Karpas-422 (cell line): ENCODE measurements at regions not wholly inside any gene's neighbourhood (a gene's known extent, or its start where the extent isn't known, plus 50 kb on each side); places are given as distances from the start of the nearest gene placed in this dataset.
"Not testable (repeated sequence)": the region's sequence is repeated elsewhere in the genome, so short reads cannot be mapped to it uniquely, and the experiment has no call there.

Source experiments
- DNase-seq: peaks from one replicate; pipeline ENCODE4 v3.0.0-alpha.2; 2015
- H2AFZ ChIP-seq: fragments of 200-600 bp; sonication (generic); 2 replicates; pipeline ENCODE4 v1.6.1; 2014; ENCODE audit warnings: antibody characterized with exemption, low read length, mixed read lengths
- H3K27ac ChIP-seq: fragments of 200-600 bp; sonication (generic); 2 replicates; pipeline ENCODE4 v1.5.1; 2014; ENCODE audit warnings: mild to moderate bottlenecking, low read length, moderate library complexity
- H3K27me3 ChIP-seq: fragments of 200-600 bp; sonication (generic); 2 replicates; pipeline ENCODE4 v1.6.1; 2014; ENCODE audit warnings: low read length, mixed read lengths
- H3K36me3 ChIP-seq: fragments of 200-600 bp; sonication (generic); 2 replicates; pipeline ENCODE4 v1.6.1; 2014; ENCODE audit warnings: low read length, mixed read lengths; ENCODE audit not compliant: insufficient read depth
- H3K4me1 ChIP-seq: fragments of 200-600 bp; sonication (generic); 2 replicates; pipeline ENCODE4 v1.6.1; 2014; ENCODE audit warnings: mild to moderate bottlenecking, low read length, mixed read lengths
- H3K4me2 ChIP-seq: fragments of 200-600 bp; sonication (generic); 2 replicates; pipeline ENCODE4 v1.6.1; 2014; ENCODE audit warnings: low read length, low read depth, mild to moderate bottlenecking; ENCODE audit not compliant: poor library complexity, severe bottlenecking
- H3K4me3 ChIP-seq: fragments of 200-600 bp; sonication (generic); 2 replicates; pipeline ENCODE4 v1.5.1; 2014; ENCODE audit warnings: mild to moderate bottlenecking, antibody characterized with exemption, low read length, mixed read lengths
- H3K79me2 ChIP-seq: fragments of 200-600 bp; sonication (generic); 2 replicates; pipeline ENCODE4 v1.6.1; 2014; ENCODE audit warnings: mild to moderate bottlenecking, low read length, mixed read lengths
- H3K9ac ChIP-seq: fragments of 200-600 bp; sonication (generic); 2 replicates; pipeline ENCODE4 v1.6.0; 2014; ENCODE audit warnings: low read length
- H3K9me2 ChIP-seq: fragments of 200-600 bp; sonication (generic), shearing (Covaris generic); replicated peaks from 2 replicates; pipeline ENCODE4 v1.6.0; 2014; ENCODE audit warnings: mild to moderate bottlenecking, low read length, moderate library complexity; ENCODE audit not compliant: insufficient read depth
- H3K9me3 ChIP-seq: fragments of 300-700, 200-600 bp; sonication (generic); 2 replicates; pipeline ENCODE4 v1.6.1; 2014; ENCODE audit warnings: low read length, mixed read lengths
- H4K20me1 ChIP-seq: fragments of 200-600 bp; sonication (generic); 2 replicates; pipeline ENCODE4 v1.6.1; 2014; ENCODE audit warnings: mild to moderate bottlenecking, antibody characterized with exemption, low read length, low read depth; ENCODE audit not compliant: insufficient read depth

DNA sequence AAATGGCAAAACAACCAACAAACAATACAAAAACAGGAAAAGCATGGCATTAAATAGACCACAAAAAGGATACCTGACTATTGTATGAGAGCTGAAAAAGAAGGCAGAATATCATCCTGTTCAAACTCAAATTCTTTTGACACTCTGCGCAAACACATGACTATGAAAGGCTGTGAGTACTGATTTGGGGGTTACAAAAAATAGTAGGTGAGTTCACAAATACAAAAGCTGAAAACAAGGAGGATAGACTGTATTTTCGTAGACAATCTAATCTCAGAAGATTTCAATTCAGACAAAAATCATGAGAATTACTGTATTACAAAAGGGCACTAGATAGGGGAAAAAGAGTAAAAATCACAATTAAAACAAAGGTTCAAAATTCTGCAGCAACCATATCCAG is 142.6 kb upstream of the C1QTNF3 start:
- H3K9me2 ChIP-seq, H3K27ac ChIP-seq, H3K27me3 ChIP-seq, H3K4me1 ChIP-seq, H3K4me3 ChIP-seq, H3K4me2 ChIP-seq, H3K36me3 ChIP-seq, H3K79me2 ChIP-seq, H3K9ac ChIP-seq, H2AFZ ChIP-seq, H3K9me3 ChIP-seq, H4K20me1 ChIP-seq: not testable (repeated sequence)
- peak; percentile 41 for DNase-seq

DNA sequence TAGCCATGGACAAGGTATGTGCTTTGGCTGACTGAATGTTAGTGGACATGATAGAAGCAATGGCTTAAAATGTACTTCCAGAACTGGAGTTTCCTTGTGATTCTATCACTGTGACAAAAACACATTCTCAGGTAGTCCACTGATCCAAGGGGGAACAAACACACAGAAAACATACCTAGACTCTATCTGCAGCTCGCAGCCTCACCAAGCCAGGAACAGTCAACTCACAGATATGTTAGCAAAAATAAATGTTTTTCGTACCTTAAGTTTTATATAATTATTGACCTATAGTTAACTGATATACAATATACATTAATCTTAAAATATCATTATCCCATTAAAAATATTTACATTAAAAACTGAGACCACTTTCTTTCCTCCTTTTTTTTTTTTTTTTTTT is 143.1 kb upstream of the C1QTNF3 start:
- not testable (repeated sequence) for H3K9me2 ChIP-seq, H2AFZ ChIP-seq, H3K27ac ChIP-seq, H3K4me3 ChIP-seq, H4K20me1 ChIP-seq, H3K9me3 ChIP-seq, H3K27me3 ChIP-seq, DNase-seq, H3K79me2 ChIP-seq, H3K4me2 ChIP-seq, H3K36me3 ChIP-seq, H3K9ac ChIP-seq, H3K4me1 ChIP-seq

- H3K9me2 ChIP-seq, H3K4me2 ChIP-seq, H3K4me1 ChIP-seq, H3K79me2 ChIP-seq, H3K9me3 ChIP-seq, H3K27me3 ChIP-seq, H4K20me1 ChIP-seq, H3K9ac ChIP-seq, H3K36me3 ChIP-seq, H2AFZ ChIP-seq, H3K27ac ChIP-seq, H3K4me3 ChIP-seq: not testable (repeated sequence)
- DNase-seq: peak; percentile 39
These were observed 143.9 kb upstream of the C1QTNF3 start for GRCh38 chr5:34186865-34187264.

DNA sequence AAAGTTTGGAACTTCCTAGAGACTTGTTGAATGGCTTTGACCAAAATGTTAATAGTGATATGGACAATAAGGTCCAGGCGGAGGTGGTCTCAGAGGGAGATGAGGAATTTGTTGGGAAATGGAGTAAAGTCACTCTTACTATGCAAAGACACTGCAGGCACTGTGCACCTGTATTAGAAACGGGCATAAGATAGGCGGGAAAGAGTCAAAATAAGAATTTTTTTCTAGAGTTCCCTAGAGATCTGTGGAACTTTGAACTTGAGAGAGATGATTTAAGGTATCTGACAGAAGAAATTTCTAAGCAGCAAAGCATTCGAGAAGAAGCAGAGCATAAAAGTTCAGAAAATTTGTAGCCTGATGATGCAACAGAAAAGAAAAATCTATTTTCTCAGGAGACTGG is 144.4 kb upstream of the C1QTNF3 start:
- not testable (repeated sequence) for H3K9me3 ChIP-seq, H3K36me3 ChIP-seq, H3K9ac ChIP-seq, H3K27ac ChIP-seq, H3K79me2 ChIP-seq, H3K27me3 ChIP-seq, H3K4me2 ChIP-seq, H3K4me1 ChIP-seq, H3K4me3 ChIP-seq, H2AFZ ChIP-seq, H3K9me2 ChIP-seq, H4K20me1 ChIP-seq, DNase-seq

GRCh38 chr5:34188001-34188822 is 145.2 kb upstream of the C1QTNF3 start:
- H3K27ac ChIP-seq, H3K27me3 ChIP-seq, H4K20me1 ChIP-seq, H3K4me1 ChIP-seq, H3K36me3 ChIP-seq, H3K4me2 ChIP-seq, H3K4me3 ChIP-seq, H3K9ac ChIP-seq, H3K9me3 ChIP-seq, H3K79me2 ChIP-seq, H2AFZ ChIP-seq, H3K9me2 ChIP-seq: not testable (repeated sequence)
- DNase-seq: peak; percentile 92

DNA sequence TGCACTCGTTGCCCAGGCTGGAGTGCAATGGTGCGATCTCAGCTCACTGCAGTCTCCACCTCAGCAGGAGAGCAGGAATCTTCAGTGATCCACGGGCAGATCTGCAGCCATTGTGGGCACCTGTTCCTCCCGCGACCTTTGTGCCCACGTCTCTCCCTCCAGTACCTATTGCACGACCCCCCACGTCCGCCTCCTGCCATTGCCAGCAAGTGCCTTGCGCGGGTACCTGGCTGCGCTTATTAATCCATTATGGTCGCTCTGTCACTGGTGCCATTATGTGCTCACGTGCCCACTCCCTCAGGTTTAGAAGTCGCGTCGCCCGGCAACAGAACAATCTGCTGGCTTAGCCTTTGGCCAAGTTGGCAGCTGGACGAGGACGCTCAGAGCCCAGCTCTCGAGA is 146.2 kb upstream of the C1QTNF3 start:
- not testable (repeated sequence) for H4K20me1 ChIP-seq, H3K9me3 ChIP-seq, H3K36me3 ChIP-seq, H3K27ac ChIP-seq, H3K4me2 ChIP-seq, H3K79me2 ChIP-seq, H3K9ac ChIP-seq, H2AFZ ChIP-seq, H3K4me3 ChIP-seq, H3K27me3 ChIP-seq, H3K9me2 ChIP-seq, DNase-seq, H3K4me1 ChIP-seq

DNA sequence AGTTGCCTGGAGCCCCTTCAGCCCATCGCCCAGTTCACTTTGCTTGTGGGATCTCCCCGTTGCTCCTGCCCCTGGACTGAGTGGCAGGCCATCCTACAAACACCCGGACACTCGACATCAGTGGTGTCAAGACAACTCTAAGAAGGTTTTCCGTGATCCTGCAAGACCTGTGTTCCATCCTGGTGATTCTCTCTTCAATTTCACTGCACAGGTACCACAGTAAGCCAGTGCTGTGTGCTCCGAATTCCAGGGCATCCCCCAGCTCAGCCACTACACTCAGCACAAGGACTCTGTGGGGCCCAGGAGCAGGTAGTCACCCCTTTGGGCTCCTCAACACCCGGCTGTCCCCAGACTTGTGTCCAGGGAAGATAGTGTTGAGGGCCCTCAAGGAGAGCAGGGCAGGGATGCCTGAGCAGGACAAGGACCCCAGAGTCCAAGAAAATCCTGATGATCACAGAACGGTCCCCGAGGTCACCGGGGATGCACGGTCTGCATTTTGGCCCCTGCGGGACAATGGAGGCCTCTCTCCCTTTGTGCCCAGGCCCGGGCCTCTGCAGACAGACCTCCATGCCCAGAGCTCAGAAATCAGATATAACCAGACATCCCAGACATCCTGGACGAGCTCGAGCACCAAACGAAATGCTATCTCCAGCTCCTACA is 146.9 kb upstream of the C1QTNF3 start:
- H3K36me3 ChIP-seq, H3K9me3 ChIP-seq, H3K4me2 ChIP-seq, H3K9me2 ChIP-seq, H3K4me3 ChIP-seq, H3K4me1 ChIP-seq, H2AFZ ChIP-seq, H3K27ac ChIP-seq, H4K20me1 ChIP-seq, H3K27me3 ChIP-seq, H3K79me2 ChIP-seq, H3K9ac ChIP-seq: not testable (repeated sequence)
- peak; percentile 40 for DNase-seq

DNA sequence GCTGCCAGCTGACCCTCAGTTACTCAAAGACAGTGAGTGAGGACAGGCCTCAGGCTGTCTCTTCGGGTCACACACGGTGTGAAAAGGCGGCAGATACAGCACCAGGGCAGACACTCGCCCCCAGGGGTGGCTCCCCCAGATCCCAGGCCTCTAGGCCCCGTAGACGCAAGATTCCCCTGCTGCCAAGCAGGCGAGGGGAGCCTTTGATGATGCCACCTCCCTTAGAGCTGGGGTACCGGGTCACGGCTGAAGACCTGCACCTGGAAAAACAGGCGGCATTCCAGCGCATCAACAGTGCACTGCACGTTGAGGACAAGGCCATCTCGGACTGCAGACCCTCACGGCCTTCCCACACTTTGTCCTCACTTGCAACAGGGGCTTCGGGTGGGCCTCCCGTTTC is 147.5 kb upstream of the C1QTNF3 start:
- H3K9me3 ChIP-seq, H3K27ac ChIP-seq, H3K4me1 ChIP-seq, H3K36me3 ChIP-seq, H3K4me2 ChIP-seq, H3K79me2 ChIP-seq, H3K27me3 ChIP-seq, H3K9ac ChIP-seq, H2AFZ ChIP-seq, H3K9me2 ChIP-seq, H4K20me1 ChIP-seq, H3K4me3 ChIP-seq: not testable (repeated sequence)
- peak; percentile 26 for DNase-seq
